GM12865 (cell line): ENCODE measurements at regions not wholly inside any gene's neighbourhood (a gene's known extent, or its start where the extent isn't known, plus 50 kb on each side); places are given as distances from the start of the nearest gene placed in this dataset.

ENCODE experiments used
- DNase-seq: peaks from one replicate; pipeline ENCODE4 v3.0.0; 2010; ENCODE audit warnings: low read depth
- H3K4me3 ChIP-seq: 2 replicates; pipeline ENCODE4 v1.5.1; 2011; ENCODE audit warnings: mild to moderate bottlenecking, low read depth, low read length, control low read depth
- TF ChIP-seq, protein P1 (sequence below): IDR thresholded peaks from 2 replicates; pipeline ENCODE4 v1.5.1; 2011; ENCODE audit warnings: low read length, control low read depth, low read depth, inconsistent platforms; ENCODE audit not compliant: insufficient read depth; ENCODE audit errors: missing control alignments

DNA sequence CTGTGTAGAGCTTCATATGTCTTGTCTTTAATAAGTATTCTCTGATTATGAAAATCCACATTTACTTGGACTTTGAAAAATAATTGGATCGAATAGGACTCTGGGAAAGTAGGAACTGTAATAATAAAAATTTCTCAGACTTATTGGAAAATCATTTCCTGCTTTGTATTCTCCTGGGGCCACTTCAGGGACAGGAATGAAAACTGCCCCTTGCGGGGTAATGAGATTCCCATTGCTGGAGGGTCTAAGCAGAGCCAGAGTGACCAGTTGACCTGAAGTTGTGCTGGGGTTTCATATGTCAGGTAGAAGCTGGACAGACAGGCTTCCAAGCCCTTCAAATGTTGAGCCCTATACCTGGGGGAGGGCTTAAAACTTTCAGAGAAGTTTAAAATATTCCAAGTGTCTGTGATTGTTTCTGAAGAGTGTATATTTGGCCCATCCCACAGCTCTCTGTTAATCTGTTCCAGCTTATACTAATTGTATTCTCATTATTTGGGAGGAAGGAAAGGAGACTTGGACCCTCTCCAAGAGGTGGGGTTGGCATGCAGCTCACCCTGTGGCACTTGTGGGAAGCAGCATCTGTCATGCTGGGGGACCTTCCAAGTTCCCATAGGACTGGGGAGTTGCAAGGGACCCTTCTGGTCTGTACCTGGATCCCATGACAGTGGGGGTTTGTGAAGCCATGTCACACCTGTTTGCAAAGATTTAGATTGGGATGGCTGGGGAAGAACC, 268.7 kb upstream of the ATP5MC3 start:
- no peak overlapping the region for H3K4me3 ChIP-seq
- TF ChIP-seq, protein P1, sequence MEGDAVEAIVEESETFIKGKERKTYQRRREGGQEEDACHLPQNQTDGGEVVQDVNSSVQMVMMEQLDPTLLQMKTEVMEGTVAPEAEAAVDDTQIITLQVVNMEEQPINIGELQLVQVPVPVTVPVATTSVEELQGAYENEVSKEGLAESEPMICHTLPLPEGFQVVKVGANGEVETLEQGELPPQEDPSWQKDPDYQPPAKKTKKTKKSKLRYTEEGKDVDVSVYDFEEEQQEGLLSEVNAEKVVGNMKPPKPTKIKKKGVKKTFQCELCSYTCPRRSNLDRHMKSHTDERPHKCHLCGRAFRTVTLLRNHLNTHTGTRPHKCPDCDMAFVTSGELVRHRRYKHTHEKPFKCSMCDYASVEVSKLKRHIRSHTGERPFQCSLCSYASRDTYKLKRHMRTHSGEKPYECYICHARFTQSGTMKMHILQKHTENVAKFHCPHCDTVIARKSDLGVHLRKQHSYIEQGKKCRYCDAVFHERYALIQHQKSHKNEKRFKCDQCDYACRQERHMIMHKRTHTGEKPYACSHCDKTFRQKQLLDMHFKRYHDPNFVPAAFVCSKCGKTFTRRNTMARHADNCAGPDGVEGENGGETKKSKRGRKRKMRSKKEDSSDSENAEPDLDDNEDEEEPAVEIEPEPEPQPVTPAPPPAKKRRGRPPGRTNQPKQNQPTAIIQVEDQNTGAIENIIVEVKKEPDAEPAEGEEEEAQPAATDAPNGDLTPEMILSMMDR, result no peak
- no peak for DNase-seq

DNA sequence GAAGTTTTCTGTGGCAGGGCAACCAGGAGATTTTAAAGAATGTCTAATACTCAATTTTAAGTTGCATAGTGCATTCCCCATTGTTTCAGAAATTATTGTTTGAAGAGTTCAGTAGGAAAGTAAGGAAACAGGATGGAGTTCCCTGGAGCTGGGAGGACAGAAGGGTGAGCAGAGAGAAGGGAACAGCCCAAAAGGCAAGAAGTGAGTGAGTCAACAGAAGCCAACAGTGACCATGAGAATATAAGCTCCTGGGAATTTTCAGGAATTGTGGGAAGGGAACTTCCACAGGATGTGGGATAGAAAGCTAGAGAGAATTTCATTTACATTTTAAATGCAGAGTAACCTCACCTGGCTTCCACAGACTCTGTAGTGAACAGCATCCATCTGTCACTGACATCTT, 268.1 kb upstream of the ATP5MC3 start:
- TF ChIP-seq, protein P1, result no peak
- H3K4me3 ChIP-seq, result no peak overlapping the region
- no peak for DNase-seq

DNA sequence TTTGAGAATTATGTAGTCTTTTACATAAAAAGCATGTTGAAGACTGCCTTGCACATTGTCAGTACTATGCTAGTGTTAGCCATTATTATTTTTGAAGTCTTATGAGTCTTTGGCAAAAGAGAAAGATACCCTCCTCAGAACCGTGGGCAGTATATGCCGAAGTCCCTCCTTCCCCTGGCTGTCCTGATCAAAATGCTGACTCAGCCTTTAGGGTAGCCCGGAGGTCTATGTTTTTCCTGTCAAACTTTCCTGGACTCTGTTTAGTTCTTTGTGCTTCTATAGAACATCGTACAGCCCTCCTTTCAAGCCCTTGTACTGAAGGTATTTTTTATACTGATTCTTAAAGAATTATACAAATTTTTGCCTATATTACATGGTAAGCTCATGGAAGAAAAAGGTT, 264.7 kb upstream of the ATP5MC3 start:
- TF ChIP-seq, protein P1, result no peak
- no peak overlapping the region for H3K4me3 ChIP-seq
- no peak for DNase-seq

DNA sequence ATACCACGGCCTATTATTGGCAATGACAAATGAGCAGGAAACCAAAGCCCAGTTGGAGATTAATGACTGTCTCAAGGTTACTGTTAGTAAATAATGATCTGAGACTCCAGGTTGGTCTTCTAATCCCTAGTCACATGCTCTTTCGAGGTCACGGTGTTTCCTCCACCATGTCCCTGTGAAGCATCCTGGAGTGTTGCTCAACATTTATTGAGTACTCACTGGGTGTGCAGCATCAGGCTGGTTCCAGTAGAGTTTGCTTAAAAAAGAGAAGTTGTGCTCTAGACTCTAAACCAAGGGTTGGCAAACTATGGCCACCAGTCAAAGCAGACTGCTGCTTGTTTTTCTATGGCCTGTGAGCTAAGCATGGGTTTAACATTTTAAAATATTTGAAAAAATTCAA, 263.8 kb upstream of the ATP5MC3 start:
- DNase-seq, result no peak
- no peak overlapping the region for H3K4me3 ChIP-seq
- TF ChIP-seq, protein P1, result no peak

DNA sequence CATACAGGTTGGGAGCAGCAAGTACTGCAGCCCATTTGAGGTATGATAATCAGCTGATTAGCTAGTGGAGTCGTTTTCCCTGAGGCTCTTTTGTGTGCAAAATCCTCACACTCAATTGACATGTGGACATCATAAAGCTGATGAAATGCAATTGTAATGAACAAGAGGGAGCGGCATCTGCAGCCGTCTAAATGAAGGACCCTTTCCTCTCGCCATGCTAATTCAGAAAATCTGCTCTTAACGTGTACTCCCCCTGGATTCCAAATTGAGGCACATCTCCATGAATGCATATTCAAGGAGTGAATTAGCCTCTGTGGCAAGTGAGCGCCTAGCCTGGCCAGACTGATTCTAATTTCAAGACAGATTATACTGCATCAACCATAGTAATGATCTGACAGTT, 260.9 kb upstream of the ATP5MC3 start:
- DNase-seq, result no peak
- H3K4me3 ChIP-seq, result no peak overlapping the region
- TF ChIP-seq, protein P1, result no peak

DNA sequence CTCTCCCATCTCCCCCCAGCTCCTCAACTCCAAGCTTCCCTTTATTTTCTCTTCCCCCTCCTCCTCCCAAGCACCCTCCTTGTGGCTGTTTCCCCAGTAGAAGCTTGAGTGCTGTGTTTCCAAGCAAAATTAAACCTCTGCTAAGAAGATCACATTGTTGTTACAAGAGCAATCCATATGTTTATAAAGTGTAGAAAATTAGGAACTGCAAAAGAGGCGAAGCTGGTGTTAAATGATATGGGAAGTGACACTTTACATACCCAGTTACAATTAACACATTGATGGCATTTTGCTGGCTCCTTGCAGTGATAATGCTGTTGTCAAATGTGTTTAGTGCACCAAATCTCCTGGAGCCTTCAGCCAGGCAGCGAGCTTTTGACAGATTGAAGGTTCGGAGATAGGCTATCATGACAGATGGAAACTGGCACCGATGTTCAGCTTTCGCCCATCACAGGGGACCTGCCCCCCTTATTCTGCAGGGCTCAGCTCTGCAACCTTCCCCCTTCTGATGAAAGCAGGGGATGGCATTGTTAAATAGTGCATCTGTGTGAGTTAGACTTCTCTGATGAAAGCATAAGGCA, 259.8 kb upstream of the ATP5MC3 start:
- no peak overlapping the region for H3K4me3 ChIP-seq
- TF ChIP-seq, protein P1, result no peak
- DNase-seq, result no peak

DNA sequence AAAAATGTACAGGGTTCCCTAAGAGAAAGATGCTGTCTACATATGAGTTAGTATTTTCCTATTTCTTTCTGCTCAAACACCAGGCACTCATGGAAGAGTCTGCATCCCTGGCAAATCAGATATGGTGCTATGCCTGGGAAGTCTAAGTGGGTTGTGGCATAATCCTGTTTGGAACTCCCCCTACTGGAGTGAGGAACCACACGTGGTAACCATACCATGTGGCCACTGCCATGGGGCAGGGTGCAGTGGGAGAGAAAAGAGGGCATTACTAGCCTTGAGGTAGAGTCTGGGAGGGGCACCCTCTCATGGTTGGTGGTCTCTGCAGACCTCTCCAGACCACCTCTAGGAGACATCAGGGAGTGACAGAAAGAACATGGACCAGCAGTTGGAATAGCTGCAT, 257.9 kb upstream of the ATP5MC3 start:
- TF ChIP-seq, protein P1, result no peak
- no peak overlapping the region for H3K4me3 ChIP-seq
- DNase-seq, result no peak
